Lower leg skin (tissue), 3 donors: ENCODE measurements at regions not wholly inside any gene's neighbourhood (a gene's known extent, or its start where the extent isn't known, plus 50 kb on each side); places are given as distances from the start of the nearest gene placed in this dataset.

ENCODE experiments used
- CTCF ChIP-seq, 3 donors: fragments of 450-650 bp; IDR thresholded peaks; one replicate each; pipeline ENCODE4 v1.5.1; 2016; ENCODE audit warnings: antibody characterized with exemption in 3 of 3, mild to moderate bottlenecking in 3 of 3, moderate library complexity in 2 of 3
- POLR2A ChIP-seq, 2 donors: fragments of 450-650 bp; IDR thresholded peaks; one replicate each; pipeline ENCODE4 v1.6.1; 2016 to 2017; ENCODE audit warnings: antibody characterized with exemption in 2 of 2, mild to moderate bottlenecking in 1 of 2, moderate library complexity in 1 of 2

- TF ChIP-seq POLR2A (IDR thresholded peaks at IDR 0.05) (no peak), CTCF (IDR thresholded peaks at IDR 0.05) (no peak)
Observed at GRCh38 chr6:21953831-21954801, 342.7 kb downstream of the PRL start.
